GM21723 (cell line): ENCODE measurements at regions not wholly inside any gene's neighbourhood (a gene's known extent, or its start where the extent isn't known, plus 50 kb on each side); places are given as distances from the start of the nearest gene placed in this dataset.
A peak's percentile ranks its signal among the peaks of the same experiment; 100 is the strongest.
"Not testable (repeated sequence)": the region's sequence is repeated elsewhere in the genome, so short reads cannot be mapped to it uniquely, and the experiment has no call there.

Experiments used
- ATAC-seq: cut with Tn5 transposase; IDR thresholded peaks from one replicate; pipeline ENCODE4 v1.9.1; 2021; ENCODE audit warnings: mild to moderate bottlenecking, moderate library complexity; ENCODE audit not compliant: unreplicated experiment

DNA sequence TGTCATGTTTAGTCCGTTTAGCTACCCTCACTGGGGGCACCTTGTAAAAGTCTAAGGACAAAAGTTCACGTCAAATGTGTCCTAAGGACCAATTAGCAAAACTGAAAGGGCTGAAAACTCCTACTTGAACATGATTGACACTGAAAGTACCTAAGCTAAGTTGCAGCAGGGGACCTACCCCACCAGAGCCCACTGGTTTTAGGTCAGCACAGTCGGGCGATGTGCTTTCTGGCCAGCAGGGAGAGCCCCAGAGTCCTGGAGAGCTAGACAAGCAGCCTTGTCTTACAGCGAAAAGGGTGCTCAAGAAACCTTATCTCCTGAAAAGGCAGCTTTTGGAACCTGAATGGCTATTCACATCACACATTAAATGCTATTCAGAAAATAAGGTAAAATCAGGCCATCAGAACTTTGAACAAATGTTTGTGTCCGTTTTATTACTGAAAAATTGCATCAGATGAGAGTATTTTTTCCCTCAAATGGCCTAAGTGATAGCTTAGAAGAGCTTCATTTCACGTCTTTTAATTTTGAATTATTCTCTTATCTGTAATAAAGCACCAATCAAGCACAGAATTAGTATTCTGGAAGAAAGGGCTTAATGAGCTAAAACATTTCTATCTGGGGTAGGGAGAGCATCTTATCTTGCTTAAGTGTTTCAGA is 52.2 kb upstream of the MKI67 start:
- no peak for ATAC-seq

DNA sequence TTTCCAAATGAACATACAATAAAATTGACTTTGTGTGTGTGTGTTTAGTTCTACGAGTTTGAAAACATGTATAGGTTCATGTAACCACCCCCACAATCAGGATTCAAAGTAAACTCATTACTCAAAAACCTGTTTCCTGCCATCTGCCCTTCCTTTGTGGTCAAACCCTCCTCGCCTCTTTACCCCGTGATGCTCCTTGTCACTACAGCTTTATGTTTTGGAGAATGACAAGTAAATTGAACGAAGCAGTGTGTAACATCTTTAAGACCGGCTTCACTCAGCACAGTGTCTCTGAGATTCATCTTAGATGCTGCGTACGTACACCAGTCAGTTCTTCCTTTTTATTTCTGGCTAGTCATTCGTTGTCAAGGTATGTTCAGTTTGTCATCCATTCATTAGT is 54.6 kb upstream of the MKI67 start:
- ATAC-seq: peak; percentile 47

- ATAC-seq: no peak
These were observed 59.4 kb upstream of the MKI67 start for GRCh38 chr10:128185627-128186026.

GRCh38 chr10:128186959-128187787 is 61.0 kb upstream of the MKI67 start:
- ATAC-seq: no peak

GRCh38 chr10:128187788-128188185 is 61.6 kb upstream of the MKI67 start:
- no peak for ATAC-seq

GRCh38 chr10:128189176-128189575 is 63.0 kb upstream of the MKI67 start:
- ATAC-seq: no peak

DNA sequence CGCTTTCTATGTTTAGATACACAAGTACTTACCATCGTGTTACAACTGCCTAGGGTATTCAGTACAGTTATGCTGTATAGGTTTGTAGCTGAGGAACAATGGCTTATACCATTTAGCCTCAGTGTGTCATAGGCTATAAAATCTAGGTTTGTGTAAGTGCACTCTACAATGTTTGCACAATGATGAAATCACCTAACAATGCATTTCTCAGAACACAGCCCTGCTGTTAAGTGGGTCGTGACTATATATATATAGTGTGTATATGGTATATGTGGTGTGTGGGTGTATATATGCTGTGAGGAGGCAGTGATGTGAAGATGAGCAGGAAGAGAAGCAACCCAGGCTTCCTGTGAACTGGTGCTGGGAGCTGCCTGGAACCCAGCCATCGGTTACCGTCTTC is 65.6 kb upstream of the MKI67 start:
- no peak for ATAC-seq

DNA sequence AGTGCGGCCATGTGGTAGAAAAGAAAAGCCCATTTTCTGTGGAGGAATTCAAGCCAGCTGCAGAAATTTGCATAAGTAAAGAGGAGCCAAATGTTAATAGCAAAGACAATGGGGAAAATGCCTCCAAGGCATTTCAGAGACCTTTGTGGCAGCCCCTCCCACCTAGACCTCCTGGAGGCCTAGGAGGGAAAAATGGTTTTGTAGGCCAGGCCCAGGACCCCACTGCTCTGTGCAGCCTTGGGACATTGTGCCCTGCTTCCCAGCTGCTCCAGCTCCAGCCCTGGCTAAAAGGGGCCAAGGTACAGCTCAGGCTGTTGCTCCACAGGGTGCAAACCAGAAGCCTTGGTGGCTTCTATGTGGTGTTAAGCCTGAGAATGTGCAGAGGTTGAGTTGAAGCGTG is 75.6 kb upstream of the MKI67 start:
- ATAC-seq: not testable (repeated sequence)

- no peak for ATAC-seq
These were observed 76.8 kb upstream of the MKI67 start for GRCh38 chr10:128203028-128203427.

- not testable (repeated sequence) for ATAC-seq
These were observed 79.4 kb upstream of the MKI67 start for GRCh38 chr10:128205591-128205990.

DNA sequence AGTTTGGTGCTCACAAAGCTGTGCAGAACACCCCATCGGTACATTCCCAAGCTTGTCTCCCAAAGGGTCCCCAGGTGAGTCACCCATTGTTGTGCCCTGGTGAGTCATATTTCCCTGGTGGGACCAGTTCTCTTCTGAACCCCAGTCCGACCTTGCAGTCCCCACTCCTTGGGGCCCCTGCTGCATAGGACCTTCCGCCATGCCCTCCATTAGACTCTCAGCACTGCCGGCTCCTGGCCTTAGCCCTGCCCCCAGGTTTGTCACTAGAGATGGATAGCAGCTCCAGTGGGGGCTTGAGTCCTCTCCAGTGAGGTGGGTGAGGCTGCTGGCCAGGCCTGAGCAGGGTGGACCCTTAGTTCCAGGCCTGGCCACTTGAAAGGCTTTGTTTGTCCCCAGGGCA is 80.5 kb upstream of the MKI67 start:
- ATAC-seq: no peak

DNA sequence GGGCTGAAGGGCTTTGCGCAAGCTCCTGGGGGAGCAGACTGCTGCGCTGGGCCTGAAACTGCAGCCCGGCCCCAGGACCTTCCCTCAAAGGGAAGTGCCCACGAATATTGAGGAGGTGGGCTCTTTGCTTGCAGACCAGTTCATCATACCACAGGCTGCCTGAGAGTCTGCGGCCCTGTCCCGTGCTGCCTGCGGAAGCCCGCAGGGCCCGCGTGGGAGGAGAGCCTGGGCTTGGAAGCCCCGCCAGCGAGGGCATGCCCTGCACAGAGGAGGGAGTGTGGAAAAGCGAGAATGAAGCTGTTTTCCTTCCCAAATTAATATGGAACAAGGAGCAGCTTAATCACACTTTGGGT is 83.6 kb upstream of the MKI67 start:
- no peak for ATAC-seq

- ATAC-seq: peak; percentile 53
These were observed 84.2 kb upstream of the MKI67 start for GRCh38 chr10:128210215-128211063.

DNA sequence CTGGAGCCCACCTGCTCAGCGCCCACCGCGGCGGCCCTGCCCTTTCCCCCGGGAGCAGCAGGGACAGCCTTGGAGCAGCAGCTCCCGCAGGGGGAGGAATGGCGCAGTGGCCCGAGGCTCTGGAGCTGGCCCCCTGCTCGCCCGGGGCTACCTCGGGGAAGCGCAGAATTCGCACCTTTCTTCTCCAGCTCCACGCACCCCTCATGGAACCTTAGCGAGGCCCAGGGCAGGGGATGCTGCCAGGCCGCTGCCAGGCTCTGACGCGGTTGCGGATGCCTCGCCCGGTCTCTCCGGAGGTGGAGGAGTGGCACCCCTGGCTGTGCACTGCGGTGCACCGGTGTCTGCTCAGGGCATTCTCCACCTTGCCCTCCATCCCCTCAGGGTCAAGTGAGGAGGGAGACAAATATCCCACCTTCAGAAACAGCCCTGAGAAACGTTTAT is 84.9 kb upstream of the MKI67 start:
- ATAC-seq: no peak

DNA sequence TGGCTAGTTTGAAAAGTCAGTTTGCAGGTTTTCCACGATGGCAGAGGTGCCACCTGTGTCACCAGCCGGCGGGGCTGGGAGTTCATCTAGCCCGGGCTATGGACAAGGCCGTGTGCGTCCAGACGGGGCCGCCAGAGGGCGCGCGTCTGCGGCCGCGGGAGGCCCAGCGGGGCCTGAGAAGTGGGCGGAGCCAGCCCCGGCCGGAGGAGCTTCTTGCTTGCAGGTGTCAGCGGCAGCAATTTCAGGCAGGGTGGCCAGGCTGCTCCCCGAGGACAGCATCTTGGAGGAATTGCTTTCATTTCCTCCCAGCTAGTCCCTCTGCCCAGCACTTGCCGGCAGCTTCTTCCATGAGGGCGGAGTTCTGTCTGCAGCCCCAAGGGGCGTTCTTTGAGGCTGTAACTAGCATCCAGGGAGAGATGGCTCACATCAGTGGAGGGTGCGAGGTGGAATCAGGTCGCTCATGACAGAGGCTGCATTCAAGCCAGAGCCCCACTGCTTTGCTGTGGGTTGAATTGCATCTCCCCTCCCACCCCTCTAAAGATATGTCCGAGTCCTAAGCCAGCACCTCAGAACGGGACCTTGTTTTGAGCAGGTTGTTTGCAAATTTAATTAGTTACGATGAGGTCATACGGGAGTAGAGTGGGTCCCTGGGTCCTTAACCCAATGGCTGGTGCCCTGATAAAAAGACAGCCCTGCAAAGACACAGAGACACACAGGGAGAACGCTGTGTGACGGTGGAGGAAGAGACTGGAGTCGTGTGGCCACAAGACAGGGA is 85.9 kb upstream of the MKI67 start:
- ATAC-seq: peak; percentile 95

DNA sequence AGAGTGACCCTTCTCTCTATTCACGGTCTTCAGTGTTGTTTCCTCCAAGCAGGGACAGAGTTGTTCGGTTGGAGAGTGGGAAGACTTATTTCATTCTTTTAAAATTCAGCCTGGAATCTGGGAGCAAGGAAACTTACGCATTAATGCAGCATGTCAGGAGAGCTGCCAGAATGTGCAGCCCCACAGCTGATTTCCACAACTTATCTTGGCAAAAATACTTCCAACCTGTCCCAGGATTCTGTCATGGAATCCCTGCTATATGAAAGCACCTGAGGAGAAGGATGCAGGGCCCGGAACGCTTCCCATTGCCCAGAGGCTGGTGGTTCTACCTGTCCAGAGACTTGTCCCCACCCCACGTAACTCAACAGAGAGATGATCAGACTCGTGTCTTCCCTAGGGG is 86.9 kb upstream of the MKI67 start:
- ATAC-seq: no peak

DNA sequence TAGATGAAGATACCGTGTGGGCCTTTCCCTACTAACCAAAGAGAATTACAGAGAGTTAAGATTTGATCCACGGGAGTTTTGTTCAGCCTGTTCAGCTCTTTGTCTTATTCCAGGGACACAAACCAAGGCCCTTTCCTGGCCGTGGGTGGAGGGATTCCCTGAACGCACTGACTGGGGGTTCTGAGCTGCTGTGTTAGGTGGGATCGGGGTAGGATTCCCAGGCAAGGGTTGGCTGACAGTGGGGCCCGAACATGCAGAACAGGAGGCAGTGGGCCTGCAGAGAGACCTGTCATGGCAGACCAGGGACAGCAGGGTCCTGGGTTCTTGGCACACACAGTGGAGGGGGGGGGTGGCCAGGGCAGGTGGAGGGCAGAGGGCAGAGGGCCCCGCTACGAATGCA is 89.5 kb upstream of the MKI67 start:
- ATAC-seq: no peak

- ATAC-seq: no peak
These were observed 90.9 kb upstream of the MKI67 start for GRCh38 chr10:128217136-128217535.

- no peak for ATAC-seq
These were observed 91.9 kb upstream of the MKI67 start for GRCh38 chr10:128218161-128218560.

- ATAC-seq: no peak
These were observed 93.1 kb upstream of the MKI67 start for GRCh38 chr10:128219295-128219694.

- ATAC-seq: no peak
These were observed 93.8 kb upstream of the MKI67 start for GRCh38 chr10:128220021-128220420.
